Transverse colon (tissue), 4 donors: ENCODE measurements at regions not wholly inside any gene's neighbourhood (a gene's known extent, or its start where the extent isn't known, plus 50 kb on each side); places are given as distances from the start of the nearest gene placed in this dataset.
A peak's percentile ranks its signal among the peaks of the same experiment; 100 is the strongest.

Experiments
- CTCF ChIP-seq, 5 experiments: fragments of 200-600 bp in 3 of 5; fragments of 450-650 bp in 2 of 5; sonication (generic) in 3 of 5; IDR thresholded peaks; 1 replicate in 2 of 5; 2 replicates in 3 of 5; pipeline ENCODE4 v1.5.1; 2016 to 2017; ENCODE audit warnings: antibody characterized with exemption in 5 of 5, inconsistent platforms in 3 of 5, mild to moderate bottlenecking in 2 of 5, moderate library complexity in 1 of 5
- POLR2AphosphoS5 ChIP-seq, 3 donors: sonication (generic); formaldehyde crosslinking; IDR thresholded peaks; one replicate each; pipeline ENCODE4 v1.6.1; 2016; ENCODE audit warnings: antibody characterized with exemption in 3 of 3

GRCh38 chr1:201702936-201703335 lies 126.0 kb upstream of the IPO9 start:
- TF ChIP-seq POLR2AphosphoS5 (IDR thresholded peaks at IDR 0.05), result peak in 1 of 3 donors; percentile 44
- no peak for TF ChIP-seq CTCF (IDR thresholded peaks at IDR 0.05)
